ENCODE measurements at regions not wholly inside any gene's neighbourhood (a gene's known extent, or its start where the extent isn't known, plus 50 kb on each side); places are given as distances from the start of the nearest gene placed in this dataset.
A peak's percentile ranks its signal among the peaks of the same experiment; 100 is the strongest.
"Not testable (repeated sequence)": the region's sequence is repeated elsewhere in the genome, so short reads cannot be mapped to it uniquely, and the experiment has no call there.

DNA sequence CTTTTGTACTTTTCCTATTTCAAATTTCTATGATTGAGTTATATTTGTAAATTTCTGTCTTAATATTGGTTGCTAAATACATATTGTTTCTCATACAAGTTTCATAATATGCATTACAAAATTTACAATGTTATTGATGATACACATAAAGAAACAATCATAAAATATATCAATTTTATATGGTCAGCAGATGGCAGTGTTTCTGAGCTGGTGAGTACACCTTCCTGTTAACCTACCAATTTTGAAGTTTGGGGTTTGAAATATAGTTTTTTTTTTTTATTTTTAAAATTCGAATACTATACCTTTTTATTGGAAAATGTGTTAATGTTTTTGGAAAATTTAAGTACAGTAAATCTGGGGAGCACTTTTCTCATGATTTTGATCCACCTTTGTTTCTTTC, 1953.1 kb upstream of the ADGRL3 start:
- DNase-seq = peak; percentile 5

DNA sequence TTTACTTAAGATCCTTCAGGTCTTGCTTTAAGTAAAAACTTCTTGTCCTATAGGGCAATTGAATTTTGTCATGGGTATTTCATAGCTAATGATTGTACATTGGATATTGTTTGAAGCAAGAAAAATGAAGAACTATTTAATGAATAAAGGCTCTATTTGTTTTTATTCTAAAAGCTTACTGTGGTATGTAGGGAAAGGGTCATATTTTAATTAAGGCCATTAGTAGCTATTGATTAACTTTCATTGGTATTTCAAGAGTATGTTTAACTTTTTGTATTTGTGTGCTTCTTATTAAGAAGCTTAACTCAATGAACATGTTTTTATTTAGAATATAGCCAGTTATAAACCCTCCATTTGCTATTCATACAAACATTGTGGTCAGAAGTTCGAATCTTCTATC, 1951.8 kb upstream of the ADGRL3 start:
- DNase-seq = no peak

DNA sequence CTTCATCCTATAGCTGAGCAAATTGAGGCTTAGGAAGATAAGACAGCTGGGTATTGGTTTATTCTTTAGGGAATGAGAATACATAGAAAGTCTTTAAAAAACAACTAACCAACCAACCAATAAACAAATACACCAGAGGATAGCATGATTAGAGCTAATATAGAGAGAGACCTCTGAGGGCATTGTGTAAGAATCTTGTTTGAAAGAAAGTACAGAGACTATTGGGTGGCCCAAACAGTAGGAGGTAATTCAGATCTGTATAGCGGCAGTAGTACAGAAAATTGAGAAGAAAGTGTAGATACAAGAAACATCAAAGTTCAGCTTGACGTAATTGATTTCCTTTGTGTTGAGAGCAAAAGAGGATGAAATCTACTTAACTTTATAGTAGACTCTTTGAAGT, 1951.0 kb upstream of the ADGRL3 start:
- no peak for DNase-seq

DNA sequence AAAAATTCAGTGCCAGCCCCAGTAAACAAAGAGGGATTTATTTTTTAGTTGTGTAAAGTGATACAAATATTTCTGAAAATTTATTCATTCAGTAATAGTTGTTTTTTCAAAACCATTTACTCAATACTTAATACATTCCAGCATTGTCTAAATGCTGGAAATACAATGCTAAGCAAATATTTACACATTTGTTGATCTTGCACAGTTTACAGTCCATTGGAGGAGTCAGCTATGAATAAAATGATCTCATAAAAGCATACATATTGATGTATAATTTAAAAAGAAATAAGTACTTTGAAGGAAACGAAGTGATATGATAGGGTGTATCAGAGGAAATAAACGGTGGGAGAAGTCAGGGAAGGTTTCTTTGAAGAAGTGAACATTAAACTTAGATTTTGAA, 1942.1 kb upstream of the ADGRL3 start:
- no peak for DNase-seq

DNA sequence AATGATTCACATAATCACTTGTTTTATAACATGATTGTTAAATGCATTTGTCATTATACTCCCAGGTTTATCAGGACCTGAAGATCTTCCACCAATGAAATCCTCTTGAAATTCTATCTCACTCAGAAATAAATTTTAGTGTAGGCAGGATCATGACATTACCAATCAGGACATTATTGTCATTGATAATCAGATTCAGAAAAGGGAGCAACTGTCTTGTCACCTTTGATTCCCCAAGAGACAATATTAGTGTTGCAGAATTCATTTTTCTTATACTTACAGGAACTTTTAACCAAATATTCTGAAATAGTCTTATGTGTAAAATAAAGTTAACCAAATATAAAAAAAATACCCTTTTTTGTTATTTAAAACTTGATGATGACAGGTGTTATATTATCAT, 1892.5 kb upstream of the ADGRL3 start:
- no peak for DNase-seq

DNA sequence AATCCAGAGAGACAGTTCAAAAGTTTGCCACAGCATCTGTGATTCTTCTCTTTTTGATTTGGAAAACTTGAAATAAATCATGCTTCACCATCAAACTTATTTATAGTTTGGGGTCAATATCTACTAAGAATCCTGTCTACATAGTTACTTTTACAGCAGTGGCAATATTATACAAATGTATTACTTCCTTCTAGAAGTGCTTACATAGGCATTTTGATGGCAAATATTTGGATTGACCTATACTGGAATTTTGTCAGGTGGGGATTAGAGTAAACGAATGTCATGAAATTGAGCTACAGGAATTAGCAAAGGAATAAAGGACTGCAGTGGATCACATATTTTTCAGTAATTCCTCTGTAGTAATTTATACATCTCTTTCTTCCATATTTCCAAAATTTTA, 1885.5 kb upstream of the ADGRL3 start:
- DNase-seq = no peak

DNA sequence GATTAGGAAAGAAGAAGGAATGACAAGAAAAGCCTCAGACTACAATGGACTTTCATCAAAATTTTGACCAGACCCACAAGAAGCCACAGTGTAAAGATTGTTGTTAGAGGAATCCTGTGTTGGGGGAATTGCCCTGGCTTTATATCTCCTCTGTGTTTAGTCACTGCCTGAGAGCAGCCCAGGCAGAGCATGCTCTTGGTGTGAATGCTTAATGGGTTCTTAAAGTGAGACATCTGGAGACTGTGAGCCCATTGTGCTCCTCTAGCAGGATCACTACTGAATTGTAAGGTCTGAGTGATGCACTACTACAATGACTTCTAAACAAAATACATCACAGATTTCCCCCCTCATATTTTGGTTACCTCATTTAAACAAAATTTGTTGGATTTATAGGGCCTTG, 1860.5 kb upstream of the ADGRL3 start:
- DNase-seq = peak; percentile 35

DNA sequence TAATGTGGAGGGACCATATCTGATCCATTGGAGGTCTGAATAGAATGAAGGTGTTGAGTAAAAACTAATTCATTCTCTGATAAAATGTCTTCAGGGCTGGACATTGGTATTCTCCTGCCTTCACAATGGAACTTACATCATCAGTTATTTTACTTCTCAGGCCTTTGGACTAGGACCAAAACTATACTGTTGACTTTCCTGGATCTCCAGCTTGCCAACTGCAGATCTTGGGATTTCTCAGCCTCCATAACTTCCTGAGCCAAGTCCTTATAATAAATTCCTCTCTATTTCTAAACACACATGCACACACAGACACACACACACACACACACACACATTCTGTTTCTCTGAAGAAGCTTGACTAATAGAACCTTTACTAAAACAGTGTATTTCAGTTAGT, 1858.6 kb upstream of the ADGRL3 start:
- DNase-seq = no peak

DNA sequence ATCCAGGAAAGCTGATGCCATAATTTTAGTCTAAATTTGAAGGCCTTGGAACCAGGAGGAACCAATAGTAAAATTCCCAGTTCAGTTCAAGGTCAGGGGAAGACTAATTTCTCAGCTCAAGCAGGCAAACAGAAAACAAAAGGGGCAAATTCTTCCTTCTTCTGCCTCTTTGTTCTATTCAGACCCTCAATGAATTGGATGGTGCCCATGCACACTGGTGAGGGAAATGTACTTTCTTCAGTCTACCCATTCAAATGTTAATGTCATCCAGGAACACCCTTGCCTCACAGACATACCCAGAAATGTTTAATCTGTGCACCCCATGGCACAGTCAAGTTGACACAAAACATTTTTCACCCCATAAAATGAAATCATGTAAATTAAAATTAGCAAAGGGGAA, 1851.2 kb upstream of the ADGRL3 start:
- DNase-seq = no peak

DNA sequence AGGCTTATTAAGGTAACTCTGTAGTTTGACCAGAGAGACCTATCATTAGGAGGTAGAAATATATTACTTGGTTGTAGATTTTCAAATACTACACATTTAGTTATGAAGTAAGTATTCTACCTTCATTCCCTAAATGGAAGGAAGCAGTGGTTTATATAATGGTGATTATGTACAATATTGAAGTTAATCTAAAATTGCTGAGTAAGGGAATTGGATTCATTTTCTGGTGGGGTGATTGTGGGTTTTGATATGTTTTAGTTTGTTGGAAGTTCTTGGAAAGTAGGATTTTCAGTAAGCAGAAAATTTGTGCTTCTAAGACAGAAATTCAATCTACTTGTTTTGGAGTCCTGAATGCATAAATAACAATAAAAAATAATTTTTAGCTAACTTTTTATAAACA, 1830.9 kb upstream of the ADGRL3 start:
- no peak for DNase-seq

DNA sequence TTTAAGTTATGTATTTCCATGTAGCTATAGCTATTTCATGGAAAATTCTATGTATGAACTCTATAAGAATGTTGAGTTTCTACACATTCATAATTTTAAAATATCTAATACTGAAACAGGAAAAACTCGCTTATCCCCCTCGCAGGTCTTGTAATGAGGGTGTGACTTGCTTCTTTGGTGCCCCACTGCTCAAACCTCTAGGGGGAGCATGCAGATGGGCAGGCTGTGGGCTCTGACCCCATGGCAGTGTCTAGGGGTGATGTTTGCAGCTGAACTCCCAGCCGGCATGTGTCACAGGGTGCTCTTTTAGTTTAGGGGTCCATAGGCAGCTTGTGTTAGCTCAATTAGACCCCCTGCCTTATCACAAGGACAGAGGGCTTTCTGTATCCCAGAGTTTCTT, 1825.7 kb upstream of the ADGRL3 start:
- DNase-seq = no peak

DNA sequence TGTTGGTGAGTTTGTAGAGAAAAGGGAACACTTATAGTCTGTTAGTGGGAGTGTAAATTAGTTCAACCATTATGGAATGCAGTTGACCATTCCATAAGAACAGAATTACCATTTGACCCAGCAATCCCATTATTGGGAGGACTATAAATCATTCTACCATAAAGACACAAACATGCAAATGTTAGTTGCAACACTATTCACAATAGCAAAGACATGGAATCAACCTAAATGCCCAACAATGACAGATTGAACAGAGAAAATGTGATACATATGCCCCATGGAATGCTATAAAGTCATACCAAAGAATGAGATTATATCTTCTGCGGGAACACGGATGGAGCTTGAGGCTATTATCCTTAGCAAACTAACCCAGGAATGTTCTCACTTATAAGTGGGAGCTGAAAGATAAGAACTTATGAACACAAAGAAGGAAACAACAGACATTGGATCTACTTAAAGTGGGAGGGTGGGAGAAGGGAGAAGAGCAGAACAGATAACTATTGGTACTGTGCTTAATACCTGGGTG, 1819.2 kb upstream of the ADGRL3 start:
- DNase-seq = no peak

DNA sequence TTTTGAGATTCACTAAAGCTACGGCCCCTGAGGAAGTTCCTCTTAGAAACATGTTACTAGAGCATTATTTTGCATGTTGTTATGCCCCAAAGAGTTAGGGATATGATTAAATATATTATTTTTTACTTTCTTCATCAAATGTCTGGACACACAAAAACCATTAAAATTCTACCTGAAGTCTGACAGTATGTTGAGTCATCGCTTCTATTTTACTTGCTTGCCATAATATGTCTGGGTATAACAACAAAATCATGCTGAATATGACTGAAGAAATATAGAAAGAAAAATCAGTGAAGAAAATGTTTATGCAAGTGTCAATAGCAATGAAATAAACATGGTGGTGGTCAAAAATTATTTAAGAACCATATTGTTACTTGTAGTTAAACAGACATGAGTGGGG, 1818.5 kb upstream of the ADGRL3 start:
- no peak for DNase-seq

DNA sequence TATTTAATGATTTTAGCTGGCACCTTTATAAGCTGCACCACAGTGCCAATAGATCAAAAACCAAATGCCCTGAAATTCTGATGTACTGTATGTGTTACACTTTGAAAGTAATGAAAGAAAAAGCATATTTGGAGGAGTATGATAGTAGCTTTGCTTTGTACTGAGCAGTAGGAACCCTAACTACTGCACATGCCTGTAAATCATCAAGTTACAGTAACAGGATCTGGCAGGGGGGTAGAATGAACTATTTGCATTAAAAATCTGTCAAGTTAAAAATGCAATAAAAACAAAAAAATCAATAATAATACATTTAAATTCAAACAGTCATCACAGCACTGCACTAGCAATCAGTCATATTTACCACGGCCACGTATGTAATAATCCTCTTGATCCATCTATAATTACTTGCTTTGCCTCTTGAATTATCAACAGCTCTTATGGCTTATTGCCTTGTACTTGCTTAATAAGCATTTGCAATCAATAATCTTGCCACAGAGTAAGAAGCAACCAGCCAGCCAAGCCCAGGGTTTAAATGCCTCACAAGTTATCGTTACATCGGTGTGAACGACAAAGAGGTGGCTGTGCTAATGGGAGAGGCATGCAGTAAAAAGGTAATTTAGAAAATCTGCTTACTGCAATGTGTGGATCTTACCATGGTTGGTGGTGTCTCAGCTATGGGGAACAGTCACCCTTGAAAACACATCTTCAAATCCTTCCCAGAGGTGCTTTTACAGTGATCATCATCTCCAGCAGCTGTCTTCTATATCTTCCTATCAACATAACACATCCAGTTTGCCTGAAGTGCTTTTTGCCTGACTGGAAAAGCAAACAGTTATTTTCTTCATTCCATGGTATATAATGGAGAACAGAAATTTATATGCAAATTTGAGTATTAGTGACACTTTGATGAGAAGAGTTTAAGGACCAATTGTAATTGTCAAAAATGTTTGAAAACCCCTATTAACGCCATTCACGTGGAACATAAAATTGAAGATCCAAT, 1812.1 kb upstream of the ADGRL3 start:
- no peak for DNase-seq

DNA sequence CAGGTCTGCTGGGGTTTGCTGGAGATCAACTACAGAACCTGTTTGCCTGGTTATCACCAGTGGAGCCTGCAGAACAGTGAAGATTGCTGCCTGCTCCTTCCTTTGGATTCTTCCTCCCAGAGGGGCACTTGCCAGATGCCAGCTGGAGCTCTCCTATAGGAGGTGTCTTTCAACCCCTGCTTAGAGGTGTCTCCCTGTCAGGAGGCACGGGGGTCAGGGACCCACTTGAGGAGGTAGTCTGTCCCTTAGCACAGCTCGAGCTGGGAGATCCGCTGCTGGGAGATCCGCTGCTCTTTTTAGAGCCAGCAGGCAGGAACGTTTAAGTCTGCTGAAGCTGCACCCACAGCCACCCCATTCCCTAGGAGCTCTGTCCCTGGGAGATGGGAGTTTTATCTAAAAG, 1806.3 kb upstream of the ADGRL3 start:
- no peak for DNase-seq

DNA sequence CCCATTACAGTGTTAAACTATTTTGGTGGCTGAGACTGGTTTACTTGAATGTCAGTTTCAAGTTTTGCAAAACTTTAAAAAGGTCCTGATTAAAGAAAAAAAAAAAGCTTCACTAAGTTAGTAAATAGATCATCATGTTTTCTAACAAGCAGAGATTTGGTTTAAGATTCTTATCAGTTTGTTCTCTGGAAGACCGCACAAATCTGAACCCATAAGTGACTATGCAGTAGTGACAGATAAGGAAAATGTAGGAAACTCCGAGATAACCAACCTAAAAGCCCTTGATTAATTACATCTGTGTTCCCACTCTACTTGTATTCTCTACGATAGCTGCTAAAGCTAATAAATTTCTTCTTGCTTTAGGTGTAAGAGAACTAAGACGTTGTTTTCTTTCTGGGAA, 1799.8 kb upstream of the ADGRL3 start:
- DNase-seq = no peak

DNA sequence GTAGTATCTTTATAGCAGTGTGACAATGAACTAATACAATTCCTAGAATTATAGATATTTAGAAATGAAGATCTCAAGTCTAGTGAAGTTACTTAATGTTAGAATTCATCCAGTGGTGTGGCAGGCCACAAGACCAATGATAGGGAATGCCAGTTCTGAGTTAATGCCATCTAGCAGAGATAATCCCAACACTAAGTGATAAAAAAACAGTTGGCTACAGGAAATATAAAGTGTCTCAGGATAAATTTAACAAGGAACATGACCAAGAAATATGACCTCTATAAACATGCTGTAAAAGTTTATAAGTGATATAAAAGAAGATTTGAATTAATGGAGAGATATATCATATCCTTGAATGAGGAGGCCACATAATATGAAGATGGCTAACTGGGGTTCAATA, 1790.5 kb upstream of the ADGRL3 start:
- DNase-seq = no peak

DNA sequence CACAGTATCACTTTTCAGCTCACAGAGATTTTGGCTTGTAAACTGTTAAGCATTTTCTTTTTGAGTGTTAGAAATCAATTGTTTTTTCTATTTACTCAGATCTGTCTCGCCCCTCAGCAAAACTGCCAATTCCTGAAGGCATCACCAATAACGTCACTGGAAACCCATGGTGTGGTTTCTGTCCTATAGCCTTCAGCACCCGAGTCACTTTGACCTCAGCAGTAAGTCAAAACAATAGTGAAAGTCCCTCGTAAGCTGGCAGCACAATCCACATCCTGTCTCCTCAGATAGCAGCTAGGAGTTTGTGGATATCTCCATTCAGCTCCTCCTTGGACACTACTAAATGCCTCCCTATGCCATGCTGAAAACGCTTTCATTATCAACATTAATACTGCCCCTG, 1787.4 kb upstream of the ADGRL3 start:
- no peak for DNase-seq

DNA sequence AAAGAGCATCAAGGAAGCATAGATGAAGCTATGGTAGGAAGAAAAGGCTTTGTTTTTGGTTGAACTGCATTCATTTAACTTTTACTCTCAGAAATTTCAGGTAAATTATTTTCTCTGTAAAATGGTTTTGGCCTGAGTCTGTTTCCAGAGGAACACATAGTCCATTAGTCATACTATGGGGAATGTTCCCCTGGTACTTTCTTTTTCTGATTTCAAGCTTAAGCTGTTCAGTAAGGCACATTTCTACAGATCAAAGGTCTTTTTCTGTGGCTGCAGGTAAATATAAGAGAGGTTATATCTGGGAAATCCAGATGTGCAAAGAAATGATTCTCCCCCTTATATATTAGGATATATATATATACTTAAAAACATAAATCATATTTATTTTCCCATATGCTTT, 1744.4 kb upstream of the ADGRL3 start:
- no peak for DNase-seq

DNA sequence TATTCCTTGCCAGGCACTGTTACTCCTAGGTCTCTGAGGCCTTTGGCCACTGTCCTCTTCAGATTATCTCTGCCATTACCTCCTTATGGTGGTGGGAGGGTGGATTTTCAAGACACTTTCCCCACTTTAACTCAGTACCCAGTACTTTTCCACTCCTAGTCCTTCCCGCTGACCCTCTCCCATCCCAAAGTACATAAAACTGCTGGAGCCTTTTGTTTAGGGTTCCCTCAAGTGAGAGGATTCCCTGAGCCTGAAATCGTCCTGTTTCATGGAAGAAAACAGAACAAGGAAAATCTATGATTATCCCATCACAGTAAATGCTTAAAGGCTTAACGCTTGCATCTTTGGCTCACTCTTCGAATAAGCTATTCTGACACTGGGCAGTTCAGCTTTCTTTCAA, 1742.5 kb upstream of the ADGRL3 start:
- DNase-seq = no peak

DNA sequence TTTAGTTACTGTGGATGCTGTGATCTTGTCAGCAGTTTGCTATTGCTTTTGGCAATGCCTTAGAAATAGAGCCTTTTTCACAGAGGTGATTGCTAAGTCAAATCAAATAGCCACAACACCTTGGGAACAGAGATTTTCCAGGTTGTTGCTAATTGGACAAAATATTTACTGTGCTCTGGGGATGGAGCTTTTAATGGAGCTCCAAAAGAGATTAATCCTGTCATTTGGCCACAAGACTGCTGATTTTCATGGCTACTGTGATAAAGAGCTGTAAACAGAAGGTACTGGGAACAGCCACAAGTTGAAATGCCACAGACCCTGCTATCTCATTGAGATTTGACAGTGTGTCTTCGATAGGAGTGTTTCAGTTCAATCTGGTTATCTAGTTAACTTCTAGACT, 1715.2 kb upstream of the ADGRL3 start:
- DNase-seq = no peak

DNA sequence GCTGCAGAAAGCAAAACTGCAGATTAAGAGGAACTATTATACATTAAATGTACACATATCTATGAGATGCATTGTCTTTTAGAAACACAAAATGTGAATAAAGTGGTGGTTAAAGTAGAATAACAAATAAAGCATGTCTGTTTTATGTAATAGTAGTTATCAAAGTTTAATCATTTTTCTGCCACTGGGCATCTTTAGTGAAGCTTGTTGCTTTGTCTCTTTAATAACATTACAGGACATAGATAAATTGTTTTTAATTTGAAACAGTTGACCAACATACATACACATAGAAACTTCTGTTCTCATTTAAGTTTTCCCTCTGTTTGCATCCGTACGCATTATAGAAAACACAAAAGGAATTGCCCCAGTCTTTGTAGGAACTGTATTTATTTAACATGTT, 1700.0 kb upstream of the ADGRL3 start:
- DNase-seq = no peak

DNA sequence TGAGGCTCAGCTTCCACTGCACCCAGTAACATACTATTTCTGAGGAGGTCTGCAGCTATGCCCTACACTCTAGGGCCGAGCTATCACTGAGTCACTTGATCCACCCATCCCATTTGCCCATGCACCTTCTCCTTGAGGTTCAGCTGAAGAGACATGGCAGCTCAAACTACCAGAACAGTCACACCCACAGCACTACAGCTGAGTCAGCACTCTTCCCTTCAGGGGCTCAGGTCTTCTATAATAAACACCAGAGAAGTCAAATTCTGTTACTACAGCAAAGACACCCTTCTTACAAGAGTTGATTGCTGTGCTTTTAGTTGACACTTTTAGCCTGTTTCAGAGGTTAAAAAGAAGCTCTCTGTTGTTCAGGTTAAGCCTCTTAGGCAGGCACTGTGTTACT, 1696.4 kb upstream of the ADGRL3 start:
- no peak for DNase-seq

DNA sequence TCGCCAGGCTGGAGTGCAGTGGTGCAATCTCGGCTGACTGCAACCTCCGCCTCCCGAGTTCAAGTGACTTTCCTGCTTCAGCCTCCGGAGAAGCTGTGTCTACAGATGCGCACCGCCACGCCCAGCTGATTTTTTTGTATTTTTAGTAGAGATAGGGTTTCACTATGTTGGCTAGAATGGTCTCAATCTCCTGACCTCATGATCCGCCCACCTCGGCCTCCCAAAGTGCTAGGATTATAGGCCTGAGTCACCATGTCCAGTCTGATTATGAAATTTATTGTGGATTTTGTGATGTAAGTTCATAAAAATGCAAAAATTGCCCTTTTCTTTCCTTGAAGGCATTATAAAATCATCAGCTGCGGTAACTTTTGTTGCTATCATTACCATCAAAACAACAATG, 1688.3 kb upstream of the ADGRL3 start:
- not testable (repeated sequence) for DNase-seq

DNA sequence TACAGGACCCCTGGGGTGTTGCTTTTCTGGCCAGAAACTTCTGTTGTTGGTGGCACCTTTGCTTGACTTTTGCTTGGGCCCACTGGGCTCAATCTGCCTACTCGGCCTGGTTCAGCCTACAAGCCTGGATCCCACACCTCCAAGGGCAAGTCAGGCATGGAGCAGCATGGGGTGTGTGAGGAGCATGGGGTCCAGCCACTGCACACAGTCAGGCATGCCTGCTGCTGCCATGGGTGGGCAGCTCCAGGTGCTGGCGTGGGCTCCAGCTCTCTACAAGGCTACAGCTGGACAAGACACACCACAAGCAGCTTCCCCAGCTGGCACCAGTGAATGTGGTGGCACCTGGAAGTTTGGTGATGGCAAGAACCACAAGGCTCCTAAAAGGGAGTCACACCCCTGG, 1683.1 kb upstream of the ADGRL3 start:
- no peak for DNase-seq

Data from midbrain (tissue), 1 donor.